ENCODE measurements at regions not wholly inside any gene's neighbourhood (a gene's known extent, or its start where the extent isn't known, plus 50 kb on each side); places are given as distances from the start of the nearest gene placed in this dataset.

GRCh38 chr11:82673631-82674030, 60.0 kb downstream of the FAM181B start:
- TF ChIP-seq RFX5 (IDR thresholded peaks at IDR 0.05) = no peak
- TF ChIP-seq CTCF (IDR thresholded peaks at IDR 0.05) = no peak
- no peak for TF ChIP-seq MAX (IDR thresholded peaks at IDR 0.05)
- no peak for TF ChIP-seq FOXS1 (CRISPR knock-in tag; IDR thresholded peaks at IDR 0.05)
- no peak for TF ChIP-seq NPAS2 (CRISPR knock-in tag; IDR thresholded peaks at IDR 0.05; ENCODE audit: borderline replicate concordance)
- TF ChIP-seq REST (IDR thresholded peaks at IDR 0.05) = no peak
